HG03066 (cell line): ENCODE measurements at regions not wholly inside any gene's neighbourhood (a gene's known extent, or its start where the extent isn't known, plus 50 kb on each side); places are given as distances from the start of the nearest gene placed in this dataset.

Experiments used
- ATAC-seq: cut with Tn5 transposase; IDR thresholded peaks from one replicate; pipeline ENCODE4 v1.9.1; 2021; ENCODE audit warnings: low read depth; ENCODE audit not compliant: unreplicated experiment

GRCh38 chr22:22798232-22798616, 89.4 kb upstream of the IGLL5 start:
- ATAC-seq, result no peak

GRCh38 chr22:22798716-22799115, 88.9 kb upstream of the IGLL5 start:
- ATAC-seq, result no peak

GRCh38 chr22:22799561-22799960, 88.1 kb upstream of the IGLL5 start:
- no peak for ATAC-seq

- no peak for ATAC-seq
These were observed 86.9 kb upstream of the IGLL5 start for GRCh38 chr22:22800716-22801115.

- no peak for ATAC-seq
These were observed 85.2 kb upstream of the IGLL5 start for GRCh38 chr22:22802339-22802970.

- no peak for ATAC-seq
These were observed 84.2 kb upstream of the IGLL5 start for GRCh38 chr22:22803285-22803853.

GRCh38 chr22:22810018-22810427, 77.6 kb upstream of the IGLL5 start:
- no peak for ATAC-seq

- no peak for ATAC-seq
These were observed 77.1 kb upstream of the IGLL5 start for GRCh38 chr22:22810471-22810870.

- ATAC-seq, result no peak
These were observed 76.3 kb upstream of the IGLL5 start for GRCh38 chr22:22811016-22812009.

- no peak for ATAC-seq
These were observed 75.3 kb upstream of the IGLL5 start for GRCh38 chr22:22812031-22812905.

- no peak for ATAC-seq
These were observed 74.2 kb upstream of the IGLL5 start for GRCh38 chr22:22813126-22814075.

GRCh38 chr22:22814666-22815396, 72.8 kb upstream of the IGLL5 start:
- no peak for ATAC-seq

GRCh38 chr22:22815397-22816170, 72.0 kb upstream of the IGLL5 start:
- no peak for ATAC-seq

- no peak for ATAC-seq
These were observed 71.5 kb upstream of the IGLL5 start for GRCh38 chr22:22816171-22816514.

GRCh38 chr22:22816766-22817410, 70.7 kb upstream of the IGLL5 start:
- ATAC-seq, result no peak

GRCh38 chr22:22817468-22818201, 70.0 kb upstream of the IGLL5 start:
- no peak for ATAC-seq

GRCh38 chr22:22818202-22818538, 69.4 kb upstream of the IGLL5 start:
- no peak for ATAC-seq
